GM23338 (cell line): ENCODE measurements at regions not wholly inside any gene's neighbourhood (a gene's known extent, or its start where the extent isn't known, plus 50 kb on each side); places are given as distances from the start of the nearest gene placed in this dataset.

Experiments
- ATAC-seq: fragments of 200-7000 bp; cut with Tn5 transposase; 3 replicates; pipeline ENCODE4 v1.9.1; 2020
- DNase-seq: peaks from one replicate; pipeline ENCODE4 v3.0.0-alpha.2; 2015; ENCODE audit warnings: low spot score
- H2AFZ ChIP-seq: fragments of 200-600 bp; sonication (generic); 2 replicates; pipeline ENCODE4 v1.8.0; 2016; ENCODE audit warnings: antibody characterized with exemption, mild to moderate bottlenecking, moderate library complexity
- H3F3A ChIP-seq: fragments of 200-600 bp; sonication (generic); replicated peaks from 2 replicates; pipeline ENCODE4 v1.8.0; 2017; ENCODE audit warnings: antibody characterized with exemption, mixed run types, low read depth
- H3K27ac ChIP-seq: fragments of 200-600 bp; sonication (generic); 2 replicates; pipeline ENCODE4 v1.6.1; 2016; ENCODE audit warnings: low read depth
- H3K27me3 ChIP-seq: fragments of 200-600 bp; sonication (generic); 2 replicates; pipeline ENCODE4 v1.8.0; 2016; ENCODE audit warnings: mild to moderate bottlenecking, mixed run types, moderate library complexity; ENCODE audit not compliant: insufficient read depth
- H3K36me3 ChIP-seq: fragments of 200-600 bp; sonication (generic); 2 replicates; pipeline ENCODE4 v1.8.0; 2016; ENCODE audit warnings: mild to moderate bottlenecking; ENCODE audit not compliant: insufficient read depth
- H3K4me1 ChIP-seq: fragments of 200-600 bp; sonication (generic); 2 replicates; pipeline ENCODE4 v1.8.0; 2016; ENCODE audit warnings: mild to moderate bottlenecking, moderate library complexity; ENCODE audit not compliant: insufficient read depth
- H3K4me2 ChIP-seq: fragments of 200-600 bp; sonication (generic); 2 replicates; pipeline ENCODE4 v1.7.1; 2017; ENCODE audit warnings: mixed run types
- H3K4me3 ChIP-seq: fragments of 200-600 bp; sonication (generic); 2 replicates; pipeline ENCODE4 v1.6.1; 2016; ENCODE audit warnings: mixed run types
- H3K79me2 ChIP-seq: fragments of 200-600 bp; sonication (generic); replicated peaks from 2 replicates; pipeline ENCODE4 v1.8.0; 2017; ENCODE audit warnings: mild to moderate bottlenecking; ENCODE audit not compliant: insufficient read depth
- H3K9me2 ChIP-seq: fragments of 200-600 bp; sonication (generic); 2 replicates; pipeline ENCODE4 v1.8.0; 2017; ENCODE audit not compliant: insufficient read depth
- H4K20me1 ChIP-seq: fragments of 200-600 bp; sonication (generic); replicated peaks from 2 replicates; pipeline ENCODE4 v1.8.0; 2017; ENCODE audit warnings: mild to moderate bottlenecking; ENCODE audit not compliant: insufficient read depth
- H3K27ac Mint-ChIP-seq: 2 replicates; pipeline ENCODE4 v1.8.0; 2020; ENCODE audit warnings: inconsistent platforms, mild to moderate bottlenecking, moderate library complexity, mixed read lengths
- H3K27me3 Mint-ChIP-seq: 3 replicates; pipeline ENCODE4 v1.8.0; 2022; ENCODE audit warnings: low read depth, mild to moderate bottlenecking, moderate library complexity, mixed read lengths, inconsistent platforms; ENCODE audit not compliant: insufficient read depth, poor library complexity
- H3K36me3 Mint-ChIP-seq: 3 replicates; pipeline ENCODE4 v1.8.0; 2021; ENCODE audit warnings: low read depth, mild to moderate bottlenecking, inconsistent platforms, moderate library complexity, mixed read lengths
- H3K4me1 Mint-ChIP-seq: 3 replicates; pipeline ENCODE4 v1.8.0; 2020; ENCODE audit warnings: mild to moderate bottlenecking, inconsistent platforms, mixed read lengths
- H3K4me3 Mint-ChIP-seq: 3 replicates; pipeline ENCODE4 v1.8.0; 2021; ENCODE audit warnings: moderate library complexity, mild to moderate bottlenecking, inconsistent platforms, mixed read lengths
- H3K9me3 Mint-ChIP-seq: 3 replicates; pipeline ENCODE4 v1.8.0; 2020; ENCODE audit warnings: moderate library complexity, mild to moderate bottlenecking, inconsistent platforms, mixed read lengths
- CREB1 ChIP-seq: fragments of 250-450 bp; sonication (Bioruptor Pico); IDR thresholded peaks from 2 replicates; pipeline ENCODE4 v1.5.0; 2020; ENCODE audit warnings: low read depth, mild to moderate bottlenecking, moderate library complexity
- ETS1 ChIP-seq: IDR thresholded peaks from 2 replicates; pipeline ENCODE4 v1.6.1; 2016; ENCODE audit warnings: antibody characterized with exemption
- EZH2 ChIP-seq: fragments of 200-600 bp; sonication (generic); IDR thresholded peaks from one replicate; pipeline ENCODE4 v1.8.0; 2017; ENCODE audit warnings: antibody characterized with exemption, mild to moderate bottlenecking, low read depth; ENCODE audit not compliant: unreplicated experiment
- JUNB ChIP-seq: IDR thresholded peaks from one replicate; pipeline ENCODE4 v1.6.1; 2016; ENCODE audit warnings: antibody characterized with exemption; ENCODE audit not compliant: unreplicated experiment
- POLR2AphosphoS5 ChIP-seq: IDR thresholded peaks from 2 replicates; pipeline ENCODE4 v1.6.1; 2016; ENCODE audit warnings: antibody characterized with exemption, low read depth
- REST ChIP-seq: IDR thresholded peaks from one replicate; pipeline ENCODE4 v1.6.1; 2018; ENCODE audit warnings: antibody characterized with exemption; ENCODE audit not compliant: unreplicated experiment
- ZNF114 ChIP-seq: fragments of 250-450 bp; sonication (Bioruptor Pico); IDR thresholded peaks from 2 replicates; pipeline ENCODE4 v1.5.0; 2020; ENCODE audit warnings: mild to moderate bottlenecking, moderate library complexity
- ZNF331 ChIP-seq: fragments of 250-450 bp; sonication (Bioruptor Pico); IDR thresholded peaks from 2 replicates; pipeline ENCODE4 v1.5.0; 2020; ENCODE audit warnings: low read depth, mild to moderate bottlenecking, moderate library complexity
- TF ChIP-seq, protein P1 (sequence below), 2 experiments: fragments of 200-600 bp in 1 of 2; sonication (generic) in 1 of 2; conservative IDR thresholded peaks; 2 replicates each; pipeline versions ENCODE4 v1.5.1 to v1.6.1; 2016 to 2017; ENCODE audit warnings: antibody characterized with exemption in 2 of 2, low read depth in 2 of 2, mild to moderate bottlenecking in 2 of 2, moderate library complexity in 1 of 2

GRCh38 chr4:100841911-100842310 is 324.1 kb upstream of the EMCN start (continued):
- TF ChIP-seq POLR2AphosphoS5, result no peak
- no peak for TF ChIP-seq ETS1

DNA sequence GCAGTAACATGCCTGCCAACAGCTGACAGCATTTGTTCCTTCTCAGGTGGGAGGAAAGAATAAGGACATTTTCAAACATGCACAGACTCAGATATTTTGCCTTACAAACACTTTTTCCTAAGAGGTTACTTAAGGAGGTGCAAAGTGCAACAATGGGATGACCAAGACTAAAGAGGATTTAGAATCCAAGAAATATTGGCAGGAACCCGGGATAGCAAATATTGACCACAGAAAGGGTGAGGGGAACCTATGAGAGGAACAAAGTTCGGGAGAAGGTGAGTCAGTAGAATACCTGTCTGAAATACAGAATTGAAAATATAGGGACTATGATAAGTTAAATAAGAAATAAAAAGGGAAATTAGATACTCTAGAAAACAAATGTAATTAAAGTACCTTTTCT is 321.9 kb upstream of the EMCN start:
- Histone ChIP-seq H3K4me3 (no peak overlapping the region), H2AFZ (no peak overlapping the region), H3K36me3 (no peaks in the 10 kb centered on the region), H3K4me1 (peaks cover 29% of the 10 kb centered on the region), H3F3A (no peaks in the 10 kb centered on the region), H3K4me2 (no peak overlapping the region), H4K20me1 (no peaks in the 10 kb centered on the region), H3K27ac (no peak overlapping the region), H3K9me2 (peaks cover 8% of the 10 kb centered on the region; the same call in 1 of the 2 replicates), H3K79me2 (no peaks in the 10 kb centered on the region), H3K27me3 (no peaks in the 10 kb centered on the region)
- no peaks in the 10 kb centered on the region for H3K36me3 Mint-ChIP-seq
- peaks cover 21% of the 10 kb centered on the region for H3K4me1 Mint-ChIP-seq
- H3K27me3 Mint-ChIP-seq, result no peaks in the 10 kb centered on the region
- ATAC-seq, result no peak
- DNase-seq, result no peak
- no peak for TF ChIP-seq POLR2AphosphoS5
- TF ChIP-seq EZH2, result no peak
- TF ChIP-seq JUNB, result no peak
- no peak overlapping the region for H3K27ac Mint-ChIP-seq
- H3K4me3 Mint-ChIP-seq, result no peak overlapping the region
- no peaks in the 10 kb centered on the region; the same call in 2 of the 3 replicates for H3K9me3 Mint-ChIP-seq

GRCh38 chr4:100838286-100838685 is 320.5 kb upstream of the EMCN start:
- peaks cover 8% of the 10 kb centered on the region; the same call in 1 of the 2 replicates for H3K9me2 ChIP-seq
- H3K36me3 ChIP-seq, result no peaks in the 10 kb centered on the region
- no peaks in the 10 kb centered on the region for H3F3A ChIP-seq
- H3K27me3 ChIP-seq, result no peaks in the 10 kb centered on the region
- Mint-ChIP-seq H3K27me3 (no peaks in the 10 kb centered on the region), H3K9me3 (no peaks in the 10 kb centered on the region; the same call in 2 of the 3 replicates), H3K4me3 (no peak overlapping the region), H3K4me1 (peaks cover 15% of the 10 kb centered on the region), H3K36me3 (no peaks in the 10 kb centered on the region), H3K27ac (no peak overlapping the region; the same call in 1 of the 2 replicates)
- DNase-seq, result no peak
- no peak overlapping the region for H3K4me2 ChIP-seq
- no peaks in the 10 kb centered on the region for H4K20me1 ChIP-seq
- no peak for ATAC-seq
- no peaks in the 10 kb centered on the region for H3K79me2 ChIP-seq
- H3K4me3 ChIP-seq, result no peak overlapping the region
- H2AFZ ChIP-seq, result no peak overlapping the region
- peaks cover 22% of the 10 kb centered on the region for H3K4me1 ChIP-seq
- H3K27ac ChIP-seq, result no peak overlapping the region
- TF ChIP-seq CREB1 (CRISPR knock-in tag) (no peak), ETS1 (no peak), JUNB (no peak), REST (no peak), ZNF331 (CRISPR knock-in tag) (no peak), ZNF114 (no peak)
- TF ChIP-seq, protein P1, sequence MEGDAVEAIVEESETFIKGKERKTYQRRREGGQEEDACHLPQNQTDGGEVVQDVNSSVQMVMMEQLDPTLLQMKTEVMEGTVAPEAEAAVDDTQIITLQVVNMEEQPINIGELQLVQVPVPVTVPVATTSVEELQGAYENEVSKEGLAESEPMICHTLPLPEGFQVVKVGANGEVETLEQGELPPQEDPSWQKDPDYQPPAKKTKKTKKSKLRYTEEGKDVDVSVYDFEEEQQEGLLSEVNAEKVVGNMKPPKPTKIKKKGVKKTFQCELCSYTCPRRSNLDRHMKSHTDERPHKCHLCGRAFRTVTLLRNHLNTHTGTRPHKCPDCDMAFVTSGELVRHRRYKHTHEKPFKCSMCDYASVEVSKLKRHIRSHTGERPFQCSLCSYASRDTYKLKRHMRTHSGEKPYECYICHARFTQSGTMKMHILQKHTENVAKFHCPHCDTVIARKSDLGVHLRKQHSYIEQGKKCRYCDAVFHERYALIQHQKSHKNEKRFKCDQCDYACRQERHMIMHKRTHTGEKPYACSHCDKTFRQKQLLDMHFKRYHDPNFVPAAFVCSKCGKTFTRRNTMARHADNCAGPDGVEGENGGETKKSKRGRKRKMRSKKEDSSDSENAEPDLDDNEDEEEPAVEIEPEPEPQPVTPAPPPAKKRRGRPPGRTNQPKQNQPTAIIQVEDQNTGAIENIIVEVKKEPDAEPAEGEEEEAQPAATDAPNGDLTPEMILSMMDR (conservative IDR thresholded peaks at IDR 0.05; ENCODE audit: low read depth in 2 of 2), result no peak
